C4-2B (cell line): ENCODE measurements at regions not wholly inside any gene's neighbourhood (a gene's known extent, or its start where the extent isn't known, plus 50 kb on each side); places are given as distances from the start of the nearest gene placed in this dataset.

ENCODE experiments used
- ZFX ChIP-seq: fragments of 450-650 bp; IDR thresholded peaks from 2 replicates; pipeline ENCODE4 v1.6.1; 2017
- TF ChIP-seq, protein P1 (sequence below): fragments of 450-650 bp; conservative IDR thresholded peaks from 2 replicates; pipeline ENCODE4 v1.5.1; 2017; ENCODE audit warnings: mild to moderate bottlenecking

DNA sequence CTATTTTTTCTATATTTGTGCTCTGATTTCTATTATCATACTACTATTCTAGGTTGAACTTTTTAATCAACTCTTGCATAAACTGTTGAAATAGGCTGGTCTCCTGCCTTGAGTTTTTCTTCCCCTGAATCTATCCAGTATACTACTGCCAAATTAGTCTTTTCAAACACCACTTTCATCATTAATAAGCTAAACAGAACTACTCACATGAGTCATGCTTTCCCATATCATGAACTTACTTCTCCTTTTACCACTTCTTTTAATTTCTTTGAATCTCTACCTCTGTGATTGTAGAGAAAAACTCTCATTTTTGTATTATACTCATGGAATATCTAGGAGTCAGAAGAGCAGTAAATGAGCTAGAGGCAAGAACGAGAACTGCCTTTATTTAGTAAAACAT lies 340.3 kb upstream of the PDE3A start:
- TF ChIP-seq, protein P1, sequence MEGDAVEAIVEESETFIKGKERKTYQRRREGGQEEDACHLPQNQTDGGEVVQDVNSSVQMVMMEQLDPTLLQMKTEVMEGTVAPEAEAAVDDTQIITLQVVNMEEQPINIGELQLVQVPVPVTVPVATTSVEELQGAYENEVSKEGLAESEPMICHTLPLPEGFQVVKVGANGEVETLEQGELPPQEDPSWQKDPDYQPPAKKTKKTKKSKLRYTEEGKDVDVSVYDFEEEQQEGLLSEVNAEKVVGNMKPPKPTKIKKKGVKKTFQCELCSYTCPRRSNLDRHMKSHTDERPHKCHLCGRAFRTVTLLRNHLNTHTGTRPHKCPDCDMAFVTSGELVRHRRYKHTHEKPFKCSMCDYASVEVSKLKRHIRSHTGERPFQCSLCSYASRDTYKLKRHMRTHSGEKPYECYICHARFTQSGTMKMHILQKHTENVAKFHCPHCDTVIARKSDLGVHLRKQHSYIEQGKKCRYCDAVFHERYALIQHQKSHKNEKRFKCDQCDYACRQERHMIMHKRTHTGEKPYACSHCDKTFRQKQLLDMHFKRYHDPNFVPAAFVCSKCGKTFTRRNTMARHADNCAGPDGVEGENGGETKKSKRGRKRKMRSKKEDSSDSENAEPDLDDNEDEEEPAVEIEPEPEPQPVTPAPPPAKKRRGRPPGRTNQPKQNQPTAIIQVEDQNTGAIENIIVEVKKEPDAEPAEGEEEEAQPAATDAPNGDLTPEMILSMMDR = no peak
- no peak for TF ChIP-seq ZFX
